GM21381 (cell line): ENCODE measurements at regions not wholly inside any gene's neighbourhood (a gene's known extent, or its start where the extent isn't known, plus 50 kb on each side); places are given as distances from the start of the nearest gene placed in this dataset.
"Not testable (repeated sequence)": the region's sequence is repeated elsewhere in the genome, so short reads cannot be mapped to it uniquely, and the experiment has no call there.

Experiments used
- ATAC-seq: cut with Tn5 transposase; IDR thresholded peaks from one replicate; pipeline ENCODE4 v1.9.1; 2021; ENCODE audit warnings: mild to moderate bottlenecking, moderate library complexity; ENCODE audit not compliant: unreplicated experiment

GRCh38 chr3:110644203-110644602, 427.4 kb upstream of the NECTIN3 start:
- ATAC-seq = no peak

- no peak for ATAC-seq
Observed at GRCh38 chr3:110646055-110646454, 425.6 kb upstream of the NECTIN3 start.

GRCh38 chr3:110646496-110646895, 425.1 kb upstream of the NECTIN3 start:
- no peak for ATAC-seq

- no peak for ATAC-seq
Observed at GRCh38 chr3:110647586-110647985, 424.0 kb upstream of the NECTIN3 start.

GRCh38 chr3:110650741-110651140, 420.9 kb upstream of the NECTIN3 start:
- no peak for ATAC-seq

GRCh38 chr3:110654843-110655502, 416.6 kb upstream of the NECTIN3 start:
- ATAC-seq = no peak

GRCh38 chr3:110656394-110657025, 415.1 kb upstream of the NECTIN3 start:
- no peak for ATAC-seq

- no peak for ATAC-seq
Observed at GRCh38 chr3:110664148-110664547, 407.5 kb upstream of the NECTIN3 start.

- ATAC-seq = no peak
Observed at GRCh38 chr3:110666495-110666894, 405.1 kb upstream of the NECTIN3 start.

GRCh38 chr3:110667216-110667615, 404.4 kb upstream of the NECTIN3 start:
- no peak for ATAC-seq

- ATAC-seq = no peak
Observed at GRCh38 chr3:110670407-110670806, 401.2 kb upstream of the NECTIN3 start.

GRCh38 chr3:110677506-110677905, 394.1 kb upstream of the NECTIN3 start:
- no peak for ATAC-seq

GRCh38 chr3:110679285-110679684, 392.3 kb upstream of the NECTIN3 start:
- no peak for ATAC-seq

GRCh38 chr3:110680450-110680849, 391.2 kb upstream of the NECTIN3 start:
- no peak for ATAC-seq

GRCh38 chr3:110684466-110684865, 387.1 kb upstream of the NECTIN3 start:
- ATAC-seq = no peak

GRCh38 chr3:110685630-110686029, 386.0 kb upstream of the NECTIN3 start:
- ATAC-seq = no peak

GRCh38 chr3:110686701-110687100, 384.9 kb upstream of the NECTIN3 start:
- ATAC-seq = no peak

- no peak for ATAC-seq
Observed at GRCh38 chr3:110687138-110687537, 384.5 kb upstream of the NECTIN3 start.

GRCh38 chr3:110697961-110698360, 373.7 kb upstream of the NECTIN3 start:
- ATAC-seq = no peak

- ATAC-seq = not testable (repeated sequence)
Observed at GRCh38 chr3:110704332-110704731, 367.3 kb upstream of the NECTIN3 start.

- ATAC-seq = no peak
Observed at GRCh38 chr3:110708156-110708555, 363.5 kb upstream of the NECTIN3 start.

GRCh38 chr3:110710156-110710555, 361.5 kb upstream of the NECTIN3 start:
- no peak for ATAC-seq

- no peak for ATAC-seq
Observed at GRCh38 chr3:110710603-110711002, 361.0 kb upstream of the NECTIN3 start.
